ENCODE measurements at regions not wholly inside any gene's neighbourhood (a gene's known extent, or its start where the extent isn't known, plus 50 kb on each side); places are given as distances from the start of the nearest gene placed in this dataset.

DNA sequence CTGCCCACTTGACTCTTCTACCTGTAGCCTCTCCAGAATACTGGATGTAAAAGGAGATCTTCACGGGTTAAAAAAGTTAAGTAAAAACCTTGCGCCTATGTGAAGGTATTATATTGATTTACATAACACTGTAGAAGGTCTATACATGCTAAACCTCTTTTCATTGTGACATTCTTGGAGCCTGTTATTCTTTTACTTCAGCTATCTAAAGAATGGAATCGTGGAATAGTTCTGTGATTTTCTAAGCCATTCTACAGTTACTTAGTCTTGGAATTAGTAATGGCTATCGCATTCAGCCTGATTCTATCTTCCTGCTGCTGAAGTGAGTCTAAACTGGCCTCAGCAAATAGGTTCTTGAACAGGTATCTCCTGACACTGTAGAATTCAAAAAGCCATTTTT lies 430.0 kb upstream of the DPH6 start:
- TF ChIP-seq POLR2AphosphoS5 (IDR thresholded peaks at IDR 0.05; ENCODE audit: control insufficient read depth, insufficient read depth, low read depth, low read length) (no peak), CHD7 (IDR thresholded peaks at IDR 0.05; ENCODE audit: low read depth, low read length) (no peak), RNF2 (IDR thresholded peaks at IDR 0.05) (no peak), EZH2 (IDR thresholded peaks at IDR 0.05; ENCODE audit: borderline replicate concordance, low read depth, low read length) (no peak), SUPT5H (IDR thresholded peaks at IDR 0.05) (no peak), HCFC1 (IDR thresholded peaks at IDR 0.05; ENCODE audit: low read depth, low read length) (no peak), ZBTB7A (IDR thresholded peaks at IDR 0.05; ENCODE audit: borderline replicate concordance, control insufficient read depth, low read depth, low read length) (no peak), ZMIZ1 (IDR thresholded peaks at IDR 0.05; ENCODE audit: low read depth in 2 of 2, low read length in 2 of 2) (no peak)
- TF ChIP-seq, protein P1, sequence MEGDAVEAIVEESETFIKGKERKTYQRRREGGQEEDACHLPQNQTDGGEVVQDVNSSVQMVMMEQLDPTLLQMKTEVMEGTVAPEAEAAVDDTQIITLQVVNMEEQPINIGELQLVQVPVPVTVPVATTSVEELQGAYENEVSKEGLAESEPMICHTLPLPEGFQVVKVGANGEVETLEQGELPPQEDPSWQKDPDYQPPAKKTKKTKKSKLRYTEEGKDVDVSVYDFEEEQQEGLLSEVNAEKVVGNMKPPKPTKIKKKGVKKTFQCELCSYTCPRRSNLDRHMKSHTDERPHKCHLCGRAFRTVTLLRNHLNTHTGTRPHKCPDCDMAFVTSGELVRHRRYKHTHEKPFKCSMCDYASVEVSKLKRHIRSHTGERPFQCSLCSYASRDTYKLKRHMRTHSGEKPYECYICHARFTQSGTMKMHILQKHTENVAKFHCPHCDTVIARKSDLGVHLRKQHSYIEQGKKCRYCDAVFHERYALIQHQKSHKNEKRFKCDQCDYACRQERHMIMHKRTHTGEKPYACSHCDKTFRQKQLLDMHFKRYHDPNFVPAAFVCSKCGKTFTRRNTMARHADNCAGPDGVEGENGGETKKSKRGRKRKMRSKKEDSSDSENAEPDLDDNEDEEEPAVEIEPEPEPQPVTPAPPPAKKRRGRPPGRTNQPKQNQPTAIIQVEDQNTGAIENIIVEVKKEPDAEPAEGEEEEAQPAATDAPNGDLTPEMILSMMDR (IDR thresholded peaks at IDR 0.05 in 2 of 3, conservative IDR thresholded peaks at IDR 0.05 in 1 of 3; ENCODE audit: insufficient read depth in 2 of 3, low read depth in 1 of 3, low read length in 3 of 3) = no peak
- TF ChIP-seq, protein P2, sequence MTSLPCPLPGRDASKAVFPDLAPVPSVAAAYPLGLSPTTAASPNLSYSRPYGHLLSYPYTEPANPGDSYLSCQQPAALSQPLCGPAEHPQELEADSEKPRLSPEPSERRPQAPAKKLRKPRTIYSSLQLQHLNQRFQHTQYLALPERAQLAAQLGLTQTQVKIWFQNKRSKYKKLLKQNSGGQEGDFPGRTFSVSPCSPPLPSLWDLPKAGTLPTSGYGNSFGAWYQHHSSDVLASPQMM (CRISPR knock-in tag; IDR thresholded peaks at IDR 0.05) = no peak
